Stimulated activated memory B cell treated with anti-CD40 and anti-IgM and Interleukin-4, amounts not matched to agents 10 μg/mL and 1 μg/mL and 100 μg/mL, for 72 hours (primary cell): ENCODE measurements at regions not wholly inside any gene's neighbourhood (a gene's known extent, or its start where the extent isn't known, plus 50 kb on each side); places are given as distances from the start of the nearest gene placed in this dataset.
"Not testable (repeated sequence)": the region's sequence is repeated elsewhere in the genome, so short reads cannot be mapped to it uniquely, and the experiment has no call there.

Experiments used
- ATAC-seq: fragments of 150-1000 bp; cut with Tn5 transposase; 2 replicates; pipeline ENCODE4 v1.10.0; 2021
- H3K27ac Mint-ChIP-seq: one replicate; pipeline ENCODE4 v1.8.0; 2022; ENCODE audit warnings: mild to moderate bottlenecking, mixed read lengths
- H3K27me3 Mint-ChIP-seq: one replicate; pipeline ENCODE4 v1.8.0; 2022; ENCODE audit warnings: mixed read lengths
- H3K36me3 Mint-ChIP-seq: one replicate; pipeline ENCODE4 v1.8.0; 2022; ENCODE audit warnings: mixed read lengths
- H3K4me1 Mint-ChIP-seq: one replicate; pipeline ENCODE4 v1.8.0; 2022; ENCODE audit warnings: mixed read lengths
- H3K4me3 Mint-ChIP-seq: one replicate; pipeline ENCODE4 v1.8.0; 2022; ENCODE audit warnings: mild to moderate bottlenecking, moderate library complexity, mixed read lengths
- H3K9me3 Mint-ChIP-seq: one replicate; pipeline ENCODE4 v1.8.0; 2022; ENCODE audit warnings: mixed read lengths

- Mint-ChIP-seq H3K27me3 (no peaks in the 10 kb centered on the region), H3K36me3 (no peaks in the 10 kb centered on the region), H3K4me1 (peaks cover 14% of the 10 kb centered on the region), H3K4me3 (no peak overlapping the region), H3K9me3 (no peaks in the 10 kb centered on the region), H3K27ac (no peak overlapping the region)
- no peak for ATAC-seq
These were observed 51.1 kb upstream of the MIER3 start for GRCh38 chr5:57002959-57003485.

DNA sequence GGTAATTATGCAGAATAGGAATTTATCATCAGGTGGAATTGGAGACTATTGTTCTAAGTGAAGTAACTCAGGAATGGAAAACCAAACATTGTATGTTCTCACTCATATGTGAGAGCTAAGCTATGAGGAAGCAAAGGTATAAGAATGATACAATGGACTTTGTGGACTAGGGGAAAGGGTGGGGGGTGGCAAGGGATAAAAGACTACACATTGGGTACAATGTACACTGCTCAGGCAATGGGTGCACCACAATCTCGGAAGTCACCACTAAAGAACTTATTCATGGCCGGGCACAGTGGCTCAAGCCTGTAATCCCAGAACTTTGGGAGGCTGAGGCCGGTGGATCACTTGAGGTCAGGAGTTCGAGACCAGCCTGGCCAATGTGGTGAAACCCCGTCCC, 51.6 kb upstream of the MIER3 start:
- not testable (repeated sequence) for H3K27me3 Mint-ChIP-seq, H3K4me3 Mint-ChIP-seq, H3K9me3 Mint-ChIP-seq, H3K36me3 Mint-ChIP-seq, ATAC-seq, H3K27ac Mint-ChIP-seq
- peaks cover 14% of the 10 kb centered on the region for H3K4me1 Mint-ChIP-seq

DNA sequence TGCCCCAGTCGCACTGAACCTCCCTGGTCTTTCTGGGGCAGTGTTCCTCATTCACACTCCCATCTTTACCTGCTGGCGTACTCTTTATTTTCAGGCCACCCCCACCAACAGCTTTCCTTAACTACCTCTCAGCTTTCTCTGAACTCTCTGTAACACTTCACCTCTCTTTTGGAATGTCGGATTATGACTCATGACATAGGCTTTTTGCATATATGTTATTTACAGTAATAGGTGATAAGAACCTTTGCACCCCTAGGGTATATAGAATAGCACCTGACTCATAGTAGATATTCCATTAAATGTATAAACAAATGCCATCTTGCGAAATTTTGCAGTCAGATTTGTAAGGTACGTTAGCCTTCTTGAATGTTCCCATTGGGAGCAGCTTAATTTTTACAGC, 52.9 kb upstream of the MIER3 start:
- no peaks in the 10 kb centered on the region for H3K9me3 Mint-ChIP-seq
- H3K4me1 Mint-ChIP-seq = peaks cover 14% of the 10 kb centered on the region
- no peak overlapping the region for H3K4me3 Mint-ChIP-seq
- no peaks in the 10 kb centered on the region for H3K36me3 Mint-ChIP-seq
- H3K27me3 Mint-ChIP-seq = no peaks in the 10 kb centered on the region
- H3K27ac Mint-ChIP-seq = no peak overlapping the region
- no peak for ATAC-seq

DNA sequence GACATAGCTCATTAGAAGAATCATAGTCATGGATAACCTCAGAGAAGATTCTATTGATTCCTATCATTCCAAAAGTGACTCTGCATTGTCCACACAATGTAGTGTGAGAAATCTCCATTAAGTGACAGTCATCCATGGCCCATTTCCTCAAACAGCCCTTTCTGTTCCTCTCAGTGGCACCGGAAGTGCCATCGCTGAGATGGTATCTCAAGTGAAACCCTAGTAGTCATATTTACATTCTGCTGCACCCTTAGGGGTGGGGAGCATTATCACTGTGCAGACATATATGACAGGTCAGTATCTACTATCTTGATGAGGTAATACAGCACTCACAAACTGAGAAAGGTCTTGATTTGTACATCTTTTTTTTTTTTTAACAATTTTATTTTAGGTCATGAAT, 55.4 kb upstream of the MIER3 start:
- peak overlapping the region; percentile 5 for H3K27ac Mint-ChIP-seq
- no peaks in the 10 kb centered on the region for H3K27me3 Mint-ChIP-seq
- peaks cover 14% of the 10 kb centered on the region for H3K4me1 Mint-ChIP-seq
- no peaks in the 10 kb centered on the region for H3K9me3 Mint-ChIP-seq
- H3K36me3 Mint-ChIP-seq = no peaks in the 10 kb centered on the region
- peak; percentile 90 for ATAC-seq
- no peak overlapping the region for H3K4me3 Mint-ChIP-seq

DNA sequence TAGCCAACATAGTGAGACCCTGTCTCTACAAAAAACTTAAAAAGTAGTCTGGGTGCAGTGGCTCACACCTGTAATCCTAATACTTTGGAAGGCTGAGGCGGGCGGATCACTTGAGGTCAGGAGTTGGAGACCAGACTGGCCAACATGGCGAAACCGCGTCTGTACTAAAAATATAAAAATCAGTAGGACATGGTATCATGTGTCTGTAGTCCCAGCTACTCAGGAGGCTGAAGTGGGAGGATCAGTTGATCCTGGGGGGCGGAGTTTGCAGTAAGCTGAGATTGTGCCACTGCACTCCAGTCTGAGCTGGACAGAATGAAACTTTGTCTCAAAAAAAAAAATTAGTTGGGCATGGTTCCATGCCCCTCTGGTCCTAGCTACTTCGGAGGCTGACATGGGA, 57.9 kb upstream of the MIER3 start:
- H3K4me1 Mint-ChIP-seq = peaks cover 14% of the 10 kb centered on the region
- ATAC-seq = no peak
- H3K9me3 Mint-ChIP-seq = no peaks in the 10 kb centered on the region
- no peaks in the 10 kb centered on the region for H3K36me3 Mint-ChIP-seq
- no peak overlapping the region for H3K4me3 Mint-ChIP-seq
- H3K27me3 Mint-ChIP-seq = no peaks in the 10 kb centered on the region
- no peak overlapping the region for H3K27ac Mint-ChIP-seq

DNA sequence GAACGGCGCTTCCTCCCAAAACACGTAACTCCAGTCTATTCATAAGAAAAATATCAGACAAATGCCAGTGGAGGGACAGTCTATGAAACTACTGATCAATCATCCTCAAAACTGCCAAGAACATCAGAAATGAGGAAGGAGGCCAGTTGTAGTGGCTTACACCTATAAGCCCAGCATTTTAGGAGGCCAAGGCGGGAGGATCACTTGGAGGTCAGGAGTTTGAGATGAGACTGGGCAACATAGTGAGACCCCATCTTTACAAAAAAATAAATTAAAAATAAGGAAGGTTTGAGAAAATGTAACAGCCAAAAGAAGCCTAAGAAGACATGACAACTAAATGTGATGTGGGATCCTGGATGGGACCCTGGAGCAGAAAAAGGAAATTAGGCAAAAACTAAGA, 58.9 kb upstream of the MIER3 start:
- Mint-ChIP-seq H3K9me3 (no peaks in the 10 kb centered on the region), H3K4me3 (no peak overlapping the region), H3K4me1 (peaks cover 14% of the 10 kb centered on the region), H3K27me3 (no peaks in the 10 kb centered on the region), H3K27ac (no peak overlapping the region), H3K36me3 (no peaks in the 10 kb centered on the region)
- no peak for ATAC-seq

- no peaks in the 10 kb centered on the region for H3K27me3 Mint-ChIP-seq
- H3K4me3 Mint-ChIP-seq = no peak overlapping the region
- no peaks in the 10 kb centered on the region for H3K36me3 Mint-ChIP-seq
- no peaks in the 10 kb centered on the region for H3K9me3 Mint-ChIP-seq
- H3K27ac Mint-ChIP-seq = no peak overlapping the region
- peaks cover 3% of the 10 kb centered on the region for H3K4me1 Mint-ChIP-seq
- ATAC-seq = no peak
These were observed 60.6 kb upstream of the MIER3 start for GRCh38 chr5:57012511-57012910.

GRCh38 chr5:57025961-57026360, 74.0 kb upstream of the MIER3 start:
- Mint-ChIP-seq H3K9me3 (peaks cover 8% of the 10 kb centered on the region), H3K4me1 (peaks cover 9% of the 10 kb centered on the region), H3K27ac (no peak overlapping the region), H3K27me3 (no peaks in the 10 kb centered on the region), H3K4me3 (no peak overlapping the region), H3K36me3 (no peaks in the 10 kb centered on the region)
- ATAC-seq = no peak

GRCh38 chr5:57028161-57028560, 76.2 kb upstream of the MIER3 start:
- peaks cover 8% of the 10 kb centered on the region for H3K9me3 Mint-ChIP-seq

GRCh38 chr5:57032151-57032551, 80.2 kb upstream of the MIER3 start:
- Mint-ChIP-seq H3K27ac (peak overlapping the region; percentile 75), H3K4me3 (no peak overlapping the region), H3K27me3 (no peaks in the 10 kb centered on the region), H3K36me3 (no peaks in the 10 kb centered on the region), H3K9me3 (no peaks in the 10 kb centered on the region), H3K4me1 (peaks cover 36% of the 10 kb centered on the region)
- no peak for ATAC-seq

More at GRCh38 chr5:57028161-57028560, 76.2 kb upstream of the MIER3 start:
- Mint-ChIP-seq H3K4me1 (peaks cover 29% of the 10 kb centered on the region), H3K4me3 (no peak overlapping the region), H3K27me3 (no peaks in the 10 kb centered on the region), H3K36me3 (no peaks in the 10 kb centered on the region), H3K27ac (no peak overlapping the region)
- ATAC-seq = no peak

- Mint-ChIP-seq H3K4me1 (peaks cover 37% of the 10 kb centered on the region), H3K9me3 (no peaks in the 10 kb centered on the region), H3K27me3 (no peaks in the 10 kb centered on the region), H3K27ac (no peak overlapping the region), H3K36me3 (no peaks in the 10 kb centered on the region), H3K4me3 (no peak overlapping the region)
- no peak for ATAC-seq
These were observed 81.2 kb upstream of the MIER3 start for GRCh38 chr5:57033103-57033502.

GRCh38 chr5:57033503-57033902, 81.6 kb upstream of the MIER3 start:
- H3K9me3 Mint-ChIP-seq = no peaks in the 10 kb centered on the region
- no peaks in the 10 kb centered on the region for H3K36me3 Mint-ChIP-seq
- no peak for ATAC-seq
- no peak overlapping the region for H3K27ac Mint-ChIP-seq
- H3K4me1 Mint-ChIP-seq = peaks cover 37% of the 10 kb centered on the region
- H3K27me3 Mint-ChIP-seq = no peaks in the 10 kb centered on the region
- no peak overlapping the region for H3K4me3 Mint-ChIP-seq

DNA sequence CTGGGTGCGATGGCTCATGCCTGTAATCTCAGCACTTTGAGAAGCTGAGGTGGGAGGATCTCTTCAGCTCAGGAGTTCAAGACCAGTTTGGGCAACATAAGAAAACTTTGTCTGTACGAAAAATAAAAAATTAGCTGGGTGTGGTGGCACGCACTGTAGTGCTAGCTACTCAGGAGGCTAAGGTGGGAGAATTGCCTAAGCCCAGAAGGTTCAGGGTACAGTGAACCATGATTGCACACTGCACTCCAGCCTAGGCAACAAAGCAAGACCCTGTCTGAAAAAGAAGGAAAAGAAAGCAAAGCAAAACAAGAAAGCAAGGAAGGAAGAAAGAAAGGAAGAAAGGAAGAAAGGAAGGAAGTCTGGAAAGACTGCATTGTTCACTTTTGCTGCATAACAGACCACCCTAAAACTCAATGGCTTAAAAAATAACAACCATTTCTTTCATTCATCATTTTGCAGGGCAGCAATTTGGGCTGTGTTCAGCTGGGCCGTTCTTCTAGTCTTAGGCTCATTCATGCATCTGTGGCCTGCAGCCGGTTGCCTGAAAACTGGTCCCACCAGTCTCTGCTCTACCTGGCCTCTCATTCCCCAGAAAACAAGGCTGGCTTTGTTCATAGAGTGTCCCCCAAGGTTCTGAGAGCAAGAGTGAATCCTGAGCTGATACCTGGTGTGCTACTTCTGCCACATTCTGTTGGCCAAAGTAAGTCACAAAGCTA, 82.4 kb upstream of the MIER3 start:
- Mint-ChIP-seq H3K4me1 (peaks cover 37% of the 10 kb centered on the region), H3K9me3 (no peaks in the 10 kb centered on the region), H3K27me3 (no peaks in the 10 kb centered on the region), H3K36me3 (no peaks in the 10 kb centered on the region), H3K4me3 (no peak overlapping the region), H3K27ac (no peak overlapping the region)
- no peak for ATAC-seq

GRCh38 chr5:57035955-57036354, 84.0 kb upstream of the MIER3 start:
- H3K36me3 Mint-ChIP-seq = no peaks in the 10 kb centered on the region
- no peak for ATAC-seq
- no peaks in the 10 kb centered on the region for H3K9me3 Mint-ChIP-seq
- H3K27ac Mint-ChIP-seq = no peak overlapping the region
- no peak overlapping the region for H3K4me3 Mint-ChIP-seq
- H3K4me1 Mint-ChIP-seq = peaks cover 28% of the 10 kb centered on the region
- no peaks in the 10 kb centered on the region for H3K27me3 Mint-ChIP-seq

- H3K4me1 Mint-ChIP-seq = peaks cover 19% of the 10 kb centered on the region
- no peaks in the 10 kb centered on the region for H3K36me3 Mint-ChIP-seq
- H3K27me3 Mint-ChIP-seq = no peaks in the 10 kb centered on the region
- no peak overlapping the region for H3K27ac Mint-ChIP-seq
- H3K9me3 Mint-ChIP-seq = no peaks in the 10 kb centered on the region
- no peak overlapping the region for H3K4me3 Mint-ChIP-seq
- no peak for ATAC-seq
These were observed 84.8 kb upstream of the MIER3 start for GRCh38 chr5:57036761-57037160.

- no peak for ATAC-seq
- no peaks in the 10 kb centered on the region for H3K27me3 Mint-ChIP-seq
- H3K27ac Mint-ChIP-seq = no peak overlapping the region
- no peak overlapping the region for H3K4me3 Mint-ChIP-seq
- no peaks in the 10 kb centered on the region for H3K9me3 Mint-ChIP-seq
- H3K4me1 Mint-ChIP-seq = peaks cover 14% of the 10 kb centered on the region
- no peaks in the 10 kb centered on the region for H3K36me3 Mint-ChIP-seq
These were observed 85.4 kb upstream of the MIER3 start for GRCh38 chr5:57037355-57037754.
